Ectodermal cell (in vitro differentiated cells): ENCODE measurements at regions not wholly inside any gene's neighbourhood (a gene's known extent, or its start where the extent isn't known, plus 50 kb on each side); places are given as distances from the start of the nearest gene placed in this dataset.

ENCODE experiments used
- H3K27ac ChIP-seq: 2 replicates; pipeline ENCODE4 v1.7.0; 2013; ENCODE audit warnings: mild to moderate bottlenecking, low read depth, low read length; ENCODE audit not compliant: insufficient read depth, poor library complexity, severe bottlenecking
- H3K27me3 ChIP-seq: 2 replicates; pipeline ENCODE4 v1.7.0; 2013; ENCODE audit warnings: mild to moderate bottlenecking, low read length; ENCODE audit not compliant: insufficient read depth, control insufficient read depth, poor library complexity, severe bottlenecking
- H3K36me3 ChIP-seq: one replicate; pipeline ENCODE4 v1.7.0; 2013; ENCODE audit warnings: low read length; ENCODE audit not compliant: control insufficient read depth, insufficient read depth
- H3K4me1 ChIP-seq: one replicate; pipeline ENCODE4 v1.7.0; 2013; ENCODE audit warnings: low read length; ENCODE audit not compliant: control insufficient read depth, insufficient read depth
- H3K4me3 ChIP-seq: 2 replicates; pipeline ENCODE4 v1.7.0; 2013; ENCODE audit warnings: low read depth, low read length, control low read depth; ENCODE audit not compliant: insufficient read depth
- H3K9me3 ChIP-seq: 2 replicates; pipeline ENCODE4 v1.7.0; 2013; ENCODE audit warnings: mild to moderate bottlenecking, low read length, moderate library complexity; ENCODE audit not compliant: control insufficient read depth
- WGBS, 2 experiments: methylation state at CpG; one replicate each; pipeline ENCODE4 v1.1.7; 2013; ENCODE audit warnings: missing lambda C conversion rate in 2 of 2; 5-methylcytosine and 5-hydroxymethylcytosine counted together

DNA sequence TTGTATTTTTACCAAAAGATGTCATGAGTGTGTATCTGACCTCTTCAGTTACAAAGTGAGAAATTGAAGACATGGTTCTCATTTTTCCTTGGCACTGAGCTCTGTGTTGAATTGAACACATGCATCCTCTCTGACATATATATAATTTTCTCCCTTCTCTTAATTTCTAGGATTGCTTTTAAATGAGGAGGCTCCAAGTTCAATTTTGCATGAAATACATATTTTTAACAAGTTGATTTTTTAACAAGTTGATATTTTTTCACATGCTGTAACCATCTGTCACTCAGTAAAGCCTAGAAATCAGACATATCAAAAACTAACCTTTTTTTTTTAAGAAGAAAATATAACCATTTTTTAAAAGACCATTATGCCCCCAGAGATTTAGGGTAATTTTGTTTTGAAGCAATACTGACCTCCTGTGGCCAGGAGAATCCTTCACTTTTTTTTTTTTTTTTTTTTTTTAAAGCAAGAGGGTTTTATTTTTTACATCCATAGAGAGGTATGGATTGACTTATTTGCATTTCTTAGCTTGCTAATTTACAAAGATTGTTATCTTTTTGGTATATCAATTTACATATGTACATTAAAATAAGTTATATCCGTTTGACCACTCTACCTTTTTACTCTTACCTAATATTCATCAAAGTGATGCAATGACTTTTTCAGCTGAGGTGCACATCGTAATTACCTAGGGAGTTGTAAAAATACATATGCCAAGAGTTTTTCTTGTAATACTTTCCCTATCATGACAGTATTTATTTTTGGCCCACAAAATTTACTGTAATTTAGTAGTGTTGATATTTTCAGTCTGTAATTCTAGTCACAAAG, 161.8 kb downstream of the SOCS6 start:
- no peaks in the 10 kb centered on the region for H3K36me3 ChIP-seq
- no peaks in the 10 kb centered on the region for H3K9me3 ChIP-seq
- 100% methylated on average over 1 of the region's 2 CpGs; no CpG with 5 or more reads in 1 of the 2 experiments for WGBS, 2 experiments

DNA sequence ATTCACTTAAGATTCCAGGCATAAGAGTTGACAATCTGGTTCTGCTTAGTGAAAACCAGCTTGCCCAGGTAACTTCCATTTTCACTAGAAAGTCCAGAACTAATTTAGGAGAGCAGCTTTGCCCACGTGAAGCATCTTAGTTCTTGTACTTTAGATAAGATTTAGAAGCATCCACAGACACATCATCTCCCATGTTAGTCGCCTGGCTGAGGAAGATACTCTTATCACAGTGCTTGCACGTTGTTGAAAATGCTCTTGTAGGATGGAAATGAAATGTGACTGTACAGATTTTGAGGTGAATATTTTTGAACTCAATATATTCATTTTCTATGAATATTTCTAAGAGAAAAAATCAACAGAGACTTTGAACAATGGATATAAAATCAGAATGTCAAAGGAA, 159.7 kb downstream of the SOCS6 start:
- 95% methylated on average over 3 of the region's 3 CpGs; no CpG with 5 or more reads in 1 of the 2 experiments for WGBS, 2 experiments
- Histone ChIP-seq H3K27me3 (no peaks in the 10 kb centered on the region), H3K9me3 (peaks cover under 1% of the 10 kb centered on the region), H3K4me1 (no peaks in the 10 kb centered on the region), H3K36me3 (no peaks in the 10 kb centered on the region), H3K4me3 (no peak overlapping the region), H3K27ac (no peak overlapping the region)

More for the DNA sequence above, 161.8 kb downstream of the SOCS6 start:
- Histone ChIP-seq H3K27me3 (no peaks in the 10 kb centered on the region), H3K4me1 (no peaks in the 10 kb centered on the region), H3K27ac (no peak overlapping the region), H3K4me3 (no peak overlapping the region)

DNA sequence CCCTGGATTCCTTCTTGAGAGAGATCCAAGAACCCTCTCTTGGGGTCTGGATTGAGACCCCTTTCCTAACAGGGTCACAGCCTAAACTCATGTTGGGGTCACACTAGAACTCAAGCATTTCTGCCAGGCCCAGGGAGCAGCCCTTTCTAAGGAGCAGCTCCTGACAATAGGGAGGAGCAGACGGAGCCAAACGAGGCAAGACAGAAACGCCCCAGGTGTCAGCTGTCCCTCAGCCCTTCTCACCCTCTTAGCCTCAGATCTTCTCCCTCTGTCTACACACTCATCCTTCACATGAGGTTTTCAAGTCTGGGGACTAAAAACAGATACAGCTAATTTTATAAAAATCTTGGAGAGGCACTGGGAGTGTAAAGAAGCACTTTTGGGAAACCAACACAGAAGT, 157.2 kb downstream of the SOCS6 start:
- Histone ChIP-seq H3K4me3 (no peak overlapping the region), H3K27me3 (no peaks in the 10 kb centered on the region), H3K9me3 (peaks cover 2% of the 10 kb centered on the region), H3K4me1 (no peaks in the 10 kb centered on the region), H3K36me3 (no peaks in the 10 kb centered on the region), H3K27ac (no peak overlapping the region)
- WGBS, 2 experiments = 68 to 90% methylated on average over 3 of the region's 3 CpGs

DNA sequence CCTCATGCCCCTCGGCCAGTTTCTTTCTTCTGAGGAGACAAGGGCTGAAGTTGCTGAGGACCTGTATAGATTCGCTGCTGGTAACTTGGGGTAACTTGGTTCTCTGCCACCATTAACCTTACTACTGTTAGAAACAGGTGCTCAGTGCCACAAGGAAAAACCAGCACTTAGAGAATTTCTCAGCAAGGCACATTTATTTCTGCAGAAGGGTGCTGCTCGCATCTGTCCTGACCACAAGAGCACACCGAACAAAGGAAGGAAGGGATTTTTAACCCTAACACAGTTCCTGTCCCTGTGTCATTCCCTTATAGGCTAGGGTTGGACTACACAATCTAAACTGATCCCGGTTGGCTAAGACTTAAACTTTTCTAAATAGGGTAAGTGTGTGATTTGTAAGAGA, 154.1 kb downstream of the SOCS6 start:
- Histone ChIP-seq H3K27ac (no peak overlapping the region), H3K4me3 (no peak overlapping the region), H3K4me1 (no peaks in the 10 kb centered on the region), H3K9me3 (peaks cover 2% of the 10 kb centered on the region), H3K27me3 (no peaks in the 10 kb centered on the region), H3K36me3 (no peaks in the 10 kb centered on the region)
- WGBS, 2 experiments = 87 to 88% methylated on average over 5 of the region's 5 CpGs

DNA sequence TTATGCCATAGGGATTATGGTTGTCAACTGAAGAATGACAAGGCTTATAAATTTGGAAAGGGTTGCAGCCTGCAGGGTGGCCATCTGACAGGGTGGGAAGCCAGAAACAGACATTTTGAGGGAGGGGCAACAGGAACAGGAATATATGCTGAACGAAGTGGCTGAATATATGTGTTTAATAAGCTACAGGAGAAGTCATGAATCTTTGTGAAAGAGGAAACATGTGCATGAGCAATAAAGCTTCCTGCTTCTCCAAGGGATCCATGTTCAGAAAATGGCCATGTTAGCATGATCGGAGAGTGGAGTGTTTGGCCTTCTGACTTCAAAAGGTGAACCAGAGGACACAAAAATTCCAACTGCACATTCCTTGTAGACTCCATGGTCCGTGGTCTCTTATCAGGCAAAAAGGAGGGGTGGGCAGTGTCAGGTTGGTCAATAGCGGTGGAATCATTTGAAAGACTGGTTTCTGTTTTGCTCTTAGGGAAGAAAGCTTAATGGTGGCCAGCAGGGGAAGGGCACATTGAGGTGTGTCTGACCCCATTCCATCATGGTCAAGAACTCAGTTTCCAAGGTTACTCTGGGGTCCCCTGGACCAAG, 144.1 kb downstream of the SOCS6 start:
- H3K4me3 ChIP-seq = no peak overlapping the region
- H3K4me1 ChIP-seq = no peaks in the 10 kb centered on the region
- H3K36me3 ChIP-seq = no peaks in the 10 kb centered on the region
- H3K9me3 ChIP-seq = no peaks in the 10 kb centered on the region
- WGBS, 2 experiments = 89 to 90% methylated on average over 4 of the region's 4 CpGs
- no peak overlapping the region for H3K27ac ChIP-seq
- no peaks in the 10 kb centered on the region for H3K27me3 ChIP-seq

- no peaks in the 10 kb centered on the region for H3K4me1 ChIP-seq
- no peak overlapping the region for H3K27ac ChIP-seq
- no peaks in the 10 kb centered on the region for H3K9me3 ChIP-seq
- H3K4me3 ChIP-seq = no peak overlapping the region
- 87 to 92% methylated on average over 2 of the region's 2 CpGs for WGBS, 2 experiments
- H3K36me3 ChIP-seq = no peaks in the 10 kb centered on the region
- H3K27me3 ChIP-seq = no peaks in the 10 kb centered on the region
These were observed 142.4 kb downstream of the SOCS6 start for GRCh38 chr18:70431203-70431624.

- Histone ChIP-seq H3K27ac (no peak overlapping the region), H3K9me3 (no peaks in the 10 kb centered on the region), H3K36me3 (no peaks in the 10 kb centered on the region), H3K4me3 (no peak overlapping the region), H3K4me1 (no peaks in the 10 kb centered on the region), H3K27me3 (no peaks in the 10 kb centered on the region)
- 94 to 96% methylated on average over 26 of the region's 26 CpGs for WGBS, 2 experiments
These were observed 141.8 kb downstream of the SOCS6 start for GRCh38 chr18:70430501-70431173.

- no peak overlapping the region for H3K27ac ChIP-seq
- 95 to 96% methylated on average over 36 of the region's 36 CpGs for WGBS, 2 experiments
- H3K36me3 ChIP-seq = no peaks in the 10 kb centered on the region
- no peaks in the 10 kb centered on the region for H3K4me1 ChIP-seq
- no peaks in the 10 kb centered on the region for H3K27me3 ChIP-seq
- no peaks in the 10 kb centered on the region for H3K9me3 ChIP-seq
- H3K4me3 ChIP-seq = no peak overlapping the region
These were observed 141.1 kb downstream of the SOCS6 start for GRCh38 chr18:70429847-70430500.

DNA sequence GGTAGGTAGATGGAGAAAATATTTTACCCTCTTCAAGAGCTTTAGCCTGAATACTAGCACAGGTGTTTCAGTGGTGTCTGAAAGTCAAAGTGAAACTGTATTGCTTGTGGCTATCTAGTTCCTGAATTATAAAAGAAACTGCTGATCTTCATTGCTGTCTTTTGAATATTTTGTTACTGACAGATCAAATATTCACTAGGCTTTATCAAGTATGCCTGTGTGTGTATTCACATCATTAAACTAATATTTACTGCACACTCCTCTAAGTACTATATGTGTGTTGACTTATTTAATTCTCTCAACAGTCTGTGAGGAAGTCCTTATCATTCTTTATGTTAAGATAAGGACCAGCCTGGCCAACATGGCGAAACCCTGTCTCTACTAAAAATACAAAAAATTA, 139.6 kb downstream of the SOCS6 start:
- 83 to 91% methylated on average over 1 of the region's 1 CpG for WGBS, 2 experiments

GRCh38 chr18:70426818-70427217, 138.0 kb downstream of the SOCS6 start:
- WGBS, 2 experiments = 90 to 96% methylated on average over 9 of the region's 9 CpGs
- H3K4me1 ChIP-seq = peaks cover 4% of the 10 kb centered on the region
- no peaks in the 10 kb centered on the region for H3K9me3 ChIP-seq
- H3K27me3 ChIP-seq = no peaks in the 10 kb centered on the region
- no peak overlapping the region for H3K4me3 ChIP-seq
- no peaks in the 10 kb centered on the region for H3K36me3 ChIP-seq
- no peak overlapping the region for H3K27ac ChIP-seq

More for the DNA sequence above, 139.6 kb downstream of the SOCS6 start:
- Histone ChIP-seq H3K27me3 (no peaks in the 10 kb centered on the region), H3K27ac (no peak overlapping the region), H3K4me3 (no peak overlapping the region), H3K9me3 (no peaks in the 10 kb centered on the region), H3K36me3 (no peaks in the 10 kb centered on the region), H3K4me1 (peaks cover 2% of the 10 kb centered on the region)
